HG02981 (cell line): ENCODE measurements at regions not wholly inside any gene's neighbourhood (a gene's known extent, or its start where the extent isn't known, plus 50 kb on each side); places are given as distances from the start of the nearest gene placed in this dataset.
"Not testable (repeated sequence)": the region's sequence is repeated elsewhere in the genome, so short reads cannot be mapped to it uniquely, and the experiment has no call there.

Source experiments
- ATAC-seq: cut with Tn5 transposase; IDR thresholded peaks from one replicate; pipeline ENCODE4 v1.9.1; 2021; ENCODE audit warnings: mild to moderate bottlenecking, moderate library complexity; ENCODE audit not compliant: unreplicated experiment

- ATAC-seq, result no peak
Observed at GRCh38 chr2:234375176-234375880, 121.6 kb downstream of the ARL4C start.

- ATAC-seq, result no peak
Observed at GRCh38 chr2:234374736-234375135, 122.1 kb downstream of the ARL4C start.

GRCh38 chr2:234374150-234374508 lies 122.8 kb downstream of the ARL4C start:
- no peak for ATAC-seq

GRCh38 chr2:234373481-234374149 lies 123.3 kb downstream of the ARL4C start:
- ATAC-seq, result no peak

- no peak for ATAC-seq
Observed at GRCh38 chr2:234373060-234373459, 123.8 kb downstream of the ARL4C start.

GRCh38 chr2:234372506-234372905 lies 124.4 kb downstream of the ARL4C start:
- ATAC-seq, result no peak

GRCh38 chr2:234368861-234369261 lies 128.0 kb downstream of the ARL4C start:
- ATAC-seq, result no peak

- no peak for ATAC-seq
Observed at GRCh38 chr2:234366891-234367290, 130.0 kb downstream of the ARL4C start.

GRCh38 chr2:234364661-234365060 lies 132.2 kb downstream of the ARL4C start:
- no peak for ATAC-seq

- no peak for ATAC-seq
Observed at GRCh38 chr2:234363647-234364294, 133.1 kb downstream of the ARL4C start.

- no peak for ATAC-seq
Observed at GRCh38 chr2:234363011-234363487, 133.8 kb downstream of the ARL4C start.

- not testable (repeated sequence) for ATAC-seq
Observed at GRCh38 chr2:234360313-234360975, 136.4 kb downstream of the ARL4C start.

GRCh38 chr2:234357666-234358065 lies 139.2 kb downstream of the ARL4C start:
- ATAC-seq, result no peak

GRCh38 chr2:234355808-234356365 lies 141.0 kb downstream of the ARL4C start:
- ATAC-seq, result no peak

- no peak for ATAC-seq
Observed at GRCh38 chr2:234355021-234355720, 141.7 kb downstream of the ARL4C start.

- no peak for ATAC-seq
Observed at GRCh38 chr2:234352270-234352669, 144.6 kb downstream of the ARL4C start.

- not testable (repeated sequence) for ATAC-seq
Observed at GRCh38 chr2:234351866-234352265, 145.0 kb downstream of the ARL4C start.

GRCh38 chr2:234348081-234348480 lies 148.8 kb downstream of the ARL4C start:
- ATAC-seq, result no peak

- ATAC-seq, result no peak
Observed at GRCh38 chr2:234345921-234346320, 151.0 kb downstream of the ARL4C start.

- no peak for ATAC-seq
Observed at GRCh38 chr2:234344012-234344411, 152.9 kb downstream of the ARL4C start.
